GM18507 (cell line): ENCODE measurements at regions not wholly inside any gene's neighbourhood (a gene's known extent, or its start where the extent isn't known, plus 50 kb on each side); places are given as distances from the start of the nearest gene placed in this dataset.
A peak's percentile ranks its signal among the peaks of the same experiment; 100 is the strongest.

Experiments used
- DNase-seq: peaks from one replicate; pipeline ENCODE4 v3.0.0; 2011; ENCODE audit warnings: low read depth; ENCODE audit not compliant: insufficient read length; ENCODE audit errors: extremely low spot score
- FAIRE-seq: peaks from 2 replicates; lab custom pipeline; 2011; peaks lifted over from hg19 to GRCh38; lab: Jason Lieb, UNC

GRCh38 chr9:108479989-108480652, 375.7 kb downstream of the ACTL7B start:
- DNase-seq, result no peak

GRCh38 chr9:108478431-108479332, 377.1 kb downstream of the ACTL7B start:
- DNase-seq, result no peak
- no peak for FAIRE-seq

More at GRCh38 chr9:108479989-108480652, 375.7 kb downstream of the ACTL7B start:
- no peak for FAIRE-seq

- no peak for DNase-seq
- FAIRE-seq, result no peak
These were observed 378.2 kb downstream of the ACTL7B start for GRCh38 chr9:108477529-108478006.

- FAIRE-seq, result no peak
- no peak for DNase-seq
These were observed 379.2 kb downstream of the ACTL7B start for GRCh38 chr9:108476574-108476973.

GRCh38 chr9:108475813-108476212, 380.0 kb downstream of the ACTL7B start:
- no peak for FAIRE-seq
- no peak for DNase-seq

GRCh38 chr9:108474356-108474755, 381.4 kb downstream of the ACTL7B start:
- no peak for FAIRE-seq
- DNase-seq, result no peak

GRCh38 chr9:108473209-108474112, 382.3 kb downstream of the ACTL7B start:
- FAIRE-seq, result no peak

GRCh38 chr9:108469654-108470053, 386.1 kb downstream of the ACTL7B start:
- FAIRE-seq (no peak), DNase-seq (no peak)

More at GRCh38 chr9:108473209-108474112, 382.3 kb downstream of the ACTL7B start:
- no peak for DNase-seq

GRCh38 chr9:108468364-108468763, 387.4 kb downstream of the ACTL7B start:
- no peak for DNase-seq
- FAIRE-seq, result peak; percentile 60

- DNase-seq, result no peak
- FAIRE-seq, result no peak
These were observed 388.0 kb downstream of the ACTL7B start for GRCh38 chr9:108467653-108468324.

GRCh38 chr9:108467161-108467560, 388.6 kb downstream of the ACTL7B start:
- FAIRE-seq, result no peak
- no peak for DNase-seq

- DNase-seq, result no peak
- no peak for FAIRE-seq
These were observed 389.5 kb downstream of the ACTL7B start for GRCh38 chr9:108466304-108466703.

- FAIRE-seq (no peak), DNase-seq (no peak)
These were observed 391.7 kb downstream of the ACTL7B start for GRCh38 chr9:108463932-108464606.

GRCh38 chr9:108456903-108457302, 398.9 kb downstream of the ACTL7B start:
- no peak for DNase-seq
- FAIRE-seq, result no peak

- DNase-seq (no peak), FAIRE-seq (no peak)
These were observed 410.2 kb downstream of the ACTL7B start for GRCh38 chr9:108445431-108446071.

GRCh38 chr9:108444400-108445358, 411.1 kb downstream of the ACTL7B start:
- FAIRE-seq, result no peak
- no peak for DNase-seq

- FAIRE-seq (no peak), DNase-seq (no peak)
These were observed 412.0 kb downstream of the ACTL7B start for GRCh38 chr9:108443741-108444140.
